Fibroblast of pulmonary artery (primary cell): ENCODE measurements at regions not wholly inside any gene's neighbourhood (a gene's known extent, or its start where the extent isn't known, plus 50 kb on each side); places are given as distances from the start of the nearest gene placed in this dataset.

Source experiments
- DNase-seq: peaks from one replicate; pipeline ENCODE4 v3.0.0-alpha.2; 2010; ENCODE audit warnings: low read depth
- H3K4me3 ChIP-seq: replicated peaks from 2 replicates; pipeline ENCODE4 v1.5.1; 2011; ENCODE audit warnings: low read depth, mild to moderate bottlenecking, control low read depth, low read length, moderate library complexity
- CTCF ChIP-seq: IDR thresholded peaks from 2 replicates; pipeline ENCODE4 v1.5.1; 2011; ENCODE audit warnings: mild to moderate bottlenecking, control low read depth, low read length, inconsistent platforms; ENCODE audit errors: missing control alignments

GRCh38 chr21:20618878-20619277, 379.3 kb upstream of the NCAM2 start:
- H3K4me3 ChIP-seq = no peak overlapping the region
- no peak for TF ChIP-seq CTCF
- no peak for DNase-seq

GRCh38 chr21:20627594-20627993, 370.6 kb upstream of the NCAM2 start:
- no peak for DNase-seq
- no peak overlapping the region for H3K4me3 ChIP-seq
- no peak for TF ChIP-seq CTCF

- TF ChIP-seq CTCF = no peak
- no peak for DNase-seq
- H3K4me3 ChIP-seq = no peak overlapping the region
These were observed 366.6 kb upstream of the NCAM2 start for GRCh38 chr21:20631633-20632032.

- TF ChIP-seq CTCF = no peak
- DNase-seq = peak; percentile 3
- H3K4me3 ChIP-seq = no peak overlapping the region
These were observed 359.2 kb upstream of the NCAM2 start for GRCh38 chr21:20639026-20639425.

GRCh38 chr21:20641241-20641640, 357.0 kb upstream of the NCAM2 start:
- DNase-seq = no peak
- TF ChIP-seq CTCF = no peak
- no peak overlapping the region for H3K4me3 ChIP-seq

- no peak for DNase-seq
- no peak overlapping the region for H3K4me3 ChIP-seq
- no peak for TF ChIP-seq CTCF
These were observed 355.5 kb upstream of the NCAM2 start for GRCh38 chr21:20642681-20643080.

- DNase-seq = no peak
- no peak overlapping the region for H3K4me3 ChIP-seq
- no peak for TF ChIP-seq CTCF
These were observed 353.7 kb upstream of the NCAM2 start for GRCh38 chr21:20644552-20644951.
